Esophagus squamous epithelium (tissue), 4 donors: ENCODE measurements at regions not wholly inside any gene's neighbourhood (a gene's known extent, or its start where the extent isn't known, plus 50 kb on each side); places are given as distances from the start of the nearest gene placed in this dataset.

Experiments
- POLR2A ChIP-seq, 4 donors: fragments of 450-650 bp; IDR thresholded peaks; one replicate each; pipeline ENCODE4 v1.6.1; 2017; ENCODE audit warnings: antibody characterized with exemption in 4 of 4, mild to moderate bottlenecking in 4 of 4, moderate library complexity in 3 of 4
- TF ChIP-seq, protein P1 (sequence below), 6 experiments: fragments of 450-650 bp in 4 of 6; fragments of 200-600 bp in 2 of 6; sonication (generic) in 2 of 6; IDR thresholded peaks; one replicate each; pipeline ENCODE4 v1.5.1; 2016 to 2019; ENCODE audit warnings: antibody characterized with exemption in 6 of 6, mild to moderate bottlenecking in 4 of 6, moderate library complexity in 4 of 6

DNA sequence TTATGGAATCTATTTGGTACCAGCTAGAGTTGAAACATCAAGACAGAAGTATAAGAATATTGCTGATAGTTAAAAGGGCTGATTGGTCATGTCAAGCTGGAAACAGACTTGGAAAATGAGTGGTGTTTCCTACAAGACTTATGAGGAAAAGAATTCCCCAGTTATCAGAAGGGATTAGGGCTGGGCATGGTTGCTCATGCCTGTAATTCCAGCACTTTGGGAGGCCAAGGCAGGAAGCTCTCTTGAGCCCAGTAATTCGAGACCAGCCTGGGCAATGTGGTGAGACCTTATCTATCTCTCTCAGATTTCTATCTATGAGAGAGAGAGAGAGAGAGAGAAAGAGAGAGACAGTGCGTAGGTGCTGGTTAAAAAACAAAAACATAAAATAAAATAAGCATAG is 139.5 kb upstream of the PMFBP1 start:
- TF ChIP-seq, protein P1, sequence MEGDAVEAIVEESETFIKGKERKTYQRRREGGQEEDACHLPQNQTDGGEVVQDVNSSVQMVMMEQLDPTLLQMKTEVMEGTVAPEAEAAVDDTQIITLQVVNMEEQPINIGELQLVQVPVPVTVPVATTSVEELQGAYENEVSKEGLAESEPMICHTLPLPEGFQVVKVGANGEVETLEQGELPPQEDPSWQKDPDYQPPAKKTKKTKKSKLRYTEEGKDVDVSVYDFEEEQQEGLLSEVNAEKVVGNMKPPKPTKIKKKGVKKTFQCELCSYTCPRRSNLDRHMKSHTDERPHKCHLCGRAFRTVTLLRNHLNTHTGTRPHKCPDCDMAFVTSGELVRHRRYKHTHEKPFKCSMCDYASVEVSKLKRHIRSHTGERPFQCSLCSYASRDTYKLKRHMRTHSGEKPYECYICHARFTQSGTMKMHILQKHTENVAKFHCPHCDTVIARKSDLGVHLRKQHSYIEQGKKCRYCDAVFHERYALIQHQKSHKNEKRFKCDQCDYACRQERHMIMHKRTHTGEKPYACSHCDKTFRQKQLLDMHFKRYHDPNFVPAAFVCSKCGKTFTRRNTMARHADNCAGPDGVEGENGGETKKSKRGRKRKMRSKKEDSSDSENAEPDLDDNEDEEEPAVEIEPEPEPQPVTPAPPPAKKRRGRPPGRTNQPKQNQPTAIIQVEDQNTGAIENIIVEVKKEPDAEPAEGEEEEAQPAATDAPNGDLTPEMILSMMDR (IDR thresholded peaks at IDR 0.05): no peak
- no peak for TF ChIP-seq POLR2A (IDR thresholded peaks at IDR 0.05)
